HG03025 (cell line): ENCODE measurements at regions not wholly inside any gene's neighbourhood (a gene's known extent, or its start where the extent isn't known, plus 50 kb on each side); places are given as distances from the start of the nearest gene placed in this dataset.
"Not testable (repeated sequence)": the region's sequence is repeated elsewhere in the genome, so short reads cannot be mapped to it uniquely, and the experiment has no call there.

Source experiments
- ATAC-seq: cut with Tn5 transposase; IDR thresholded peaks from one replicate; pipeline ENCODE4 v1.9.1; 2021; ENCODE audit warnings: mild to moderate bottlenecking, moderate library complexity; ENCODE audit not compliant: unreplicated experiment, low FRiP score

GRCh38 chr5:86125731-86126601 lies 491.8 kb upstream of the COX7C start:
- ATAC-seq, result no peak

DNA sequence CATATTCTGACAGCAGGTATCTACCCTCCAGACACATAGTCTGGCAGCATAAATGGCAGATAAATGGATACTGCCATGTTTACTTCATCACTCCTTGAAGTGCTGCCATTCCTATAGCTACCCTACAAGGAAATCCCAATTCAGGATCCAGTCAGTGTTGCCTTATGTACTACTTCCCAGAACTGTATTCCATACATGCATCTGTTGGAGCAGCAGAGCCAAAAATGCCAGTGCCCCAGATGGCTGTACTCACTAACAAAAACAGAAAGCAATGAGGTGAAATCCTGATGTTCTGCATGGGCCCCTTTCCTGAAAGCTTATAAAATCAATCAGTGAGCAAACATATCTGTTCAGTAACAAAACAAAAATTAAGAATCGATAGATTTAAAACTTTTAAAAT lies 490.0 kb upstream of the COX7C start:
- ATAC-seq, result no peak

GRCh38 chr5:86129009-86129408 lies 488.7 kb upstream of the COX7C start:
- ATAC-seq, result no peak

DNA sequence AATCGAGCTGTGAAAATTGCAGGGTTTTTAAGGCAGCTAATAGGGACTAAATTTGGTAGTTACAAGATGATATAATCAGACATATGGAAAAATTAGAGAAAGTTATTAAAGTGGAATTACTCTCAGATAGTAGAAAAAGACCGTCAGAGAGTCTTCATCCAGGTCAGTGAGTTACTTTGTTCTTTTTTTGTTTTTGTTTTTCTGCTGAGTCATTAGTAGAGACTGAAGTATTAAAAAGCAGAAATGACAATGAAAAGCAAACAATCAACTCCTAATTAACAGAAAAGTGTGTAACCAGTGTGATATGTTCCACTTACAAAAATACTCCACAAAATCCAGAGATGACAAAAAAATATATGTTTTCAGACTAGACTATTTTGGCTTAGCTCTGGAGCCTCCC lies 480.4 kb upstream of the COX7C start:
- ATAC-seq, result no peak

GRCh38 chr5:86143837-86144236 lies 473.9 kb upstream of the COX7C start:
- ATAC-seq, result no peak

- ATAC-seq, result no peak
These were observed 464.7 kb upstream of the COX7C start for GRCh38 chr5:86152988-86153560.

GRCh38 chr5:86155796-86156195 lies 461.9 kb upstream of the COX7C start:
- ATAC-seq, result no peak

GRCh38 chr5:86170194-86170593 lies 447.5 kb upstream of the COX7C start:
- ATAC-seq, result no peak

GRCh38 chr5:86175224-86175623 lies 442.5 kb upstream of the COX7C start:
- peak; percentile 86 for ATAC-seq

GRCh38 chr5:86199287-86199686 lies 418.5 kb upstream of the COX7C start:
- ATAC-seq, result no peak

DNA sequence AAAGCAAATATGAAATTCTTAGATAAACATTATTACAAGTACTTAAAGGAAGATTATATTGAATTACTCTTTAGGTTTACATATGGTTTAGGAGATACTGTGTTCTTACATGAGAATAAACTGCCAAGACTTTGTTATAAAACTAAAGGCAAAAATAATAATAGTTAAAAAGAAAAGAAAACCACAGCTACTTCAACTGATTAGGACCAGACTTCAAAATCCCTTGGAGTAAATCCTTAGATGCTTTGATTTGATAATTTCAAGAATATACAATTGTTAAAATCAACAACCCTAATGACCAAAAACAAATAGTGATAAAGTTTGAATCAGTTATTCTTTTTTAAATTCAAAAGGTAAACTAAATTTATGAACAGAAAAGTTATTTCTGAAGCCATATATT lies 389.6 kb upstream of the COX7C start:
- ATAC-seq, result no peak

GRCh38 chr5:86232246-86232645 lies 385.5 kb upstream of the COX7C start:
- ATAC-seq, result no peak

- no peak for ATAC-seq
These were observed 373.6 kb upstream of the COX7C start for GRCh38 chr5:86244153-86244552.

DNA sequence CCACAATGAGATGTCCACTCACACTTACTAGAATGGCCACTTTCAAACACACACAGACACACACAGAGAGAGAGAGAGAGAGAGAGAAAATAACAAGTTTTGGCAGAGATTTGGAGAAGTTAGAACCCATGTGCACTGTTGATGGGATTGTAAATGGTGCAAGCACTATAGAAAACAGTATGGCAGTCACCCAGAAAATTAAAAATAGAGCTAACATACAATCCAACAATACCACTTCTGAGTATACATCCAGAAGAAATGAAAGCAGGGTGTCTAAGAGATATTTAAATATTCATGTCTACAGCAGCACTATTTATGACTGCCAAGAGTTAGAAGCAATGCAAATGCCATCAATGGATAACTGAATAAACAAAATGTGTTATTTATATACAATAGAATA lies 359.9 kb upstream of the COX7C start:
- no peak for ATAC-seq

DNA sequence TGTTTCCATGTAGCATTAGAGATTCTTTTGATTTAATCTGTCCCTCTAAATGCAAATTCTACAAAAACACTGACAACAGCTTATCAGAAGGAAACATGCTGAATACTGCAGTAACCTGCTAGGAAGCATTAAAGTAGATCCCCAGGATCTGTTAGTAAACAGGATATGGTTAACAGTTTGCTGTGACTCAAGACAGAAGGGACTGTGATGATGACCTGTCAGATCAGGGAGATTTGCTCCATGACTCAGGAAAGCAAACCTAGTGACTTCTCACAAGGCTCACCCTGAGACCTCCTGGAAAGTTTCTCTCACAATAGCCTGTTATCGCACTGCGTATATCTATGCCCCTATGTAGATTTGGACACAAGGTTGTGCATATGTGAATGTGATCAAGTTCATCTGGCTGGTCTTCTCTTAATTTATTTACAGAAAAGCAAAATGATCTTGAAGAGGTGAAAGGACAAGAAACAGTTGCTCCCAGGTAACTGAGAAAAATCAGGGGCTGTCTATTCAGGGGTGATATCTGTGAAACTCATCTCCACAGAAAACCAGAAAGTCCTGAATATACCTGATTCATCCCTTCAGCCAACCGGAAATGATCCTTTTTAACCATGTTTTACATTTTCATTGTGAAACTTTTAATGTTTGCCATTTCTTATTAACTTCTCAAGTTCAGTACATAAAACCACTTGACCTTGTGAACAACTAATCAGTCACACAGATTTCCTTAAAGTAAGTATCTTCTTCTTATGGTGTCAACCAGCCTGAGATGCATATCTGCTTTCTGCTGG lies 333.1 kb upstream of the COX7C start:
- not testable (repeated sequence) for ATAC-seq

- ATAC-seq, result not testable (repeated sequence)
These were observed 330.3 kb upstream of the COX7C start for GRCh38 chr5:86287437-86287836.

- ATAC-seq, result not testable (repeated sequence)
These were observed 328.0 kb upstream of the COX7C start for GRCh38 chr5:86289786-86290185.

- ATAC-seq, result not testable (repeated sequence)
These were observed 324.9 kb upstream of the COX7C start for GRCh38 chr5:86292811-86293210.

- ATAC-seq, result not testable (repeated sequence)
These were observed 315.1 kb upstream of the COX7C start for GRCh38 chr5:86302643-86303042.

- peak; percentile 61 for ATAC-seq
These were observed 312.7 kb upstream of the COX7C start for GRCh38 chr5:86305050-86305449.

- no peak for ATAC-seq
These were observed 302.8 kb upstream of the COX7C start for GRCh38 chr5:86314951-86315350.
